K562 (cell line): ENCODE measurements at regions not wholly inside any gene's neighbourhood (a gene's known extent, or its start where the extent isn't known, plus 50 kb on each side); places are given as distances from the start of the nearest gene placed in this dataset.

Source experiments
- ATAC-seq: fragments of 200-7000 bp; cut with Tn5 transposase; 3 replicates; pipeline ENCODE4 v1.9.1; 2020; ENCODE audit warnings: moderate library complexity
- BruUV-seq: library from RNA; stranded (reverse); fragments of 400-500 nt; replicated peaks from 2 replicates; lab custom pipeline; 2021; lab: Mats Ljungman, UMichigan
- CTCF ChIA-PET: fragments of 300-600 bp; formaldehyde crosslinking; extraction: SDS; loops from one replicate; lab custom pipeline; 2021; ENCODE audit warnings: low intra/inter-chr PET ratio; lab: Yijun Ruan, JAX
- POLR2A ChIA-PET: fragments of 300-600, 350-650 bp; sonication (Branson Sonifier 250); formaldehyde crosslinking; extraction: SDS; loops from one replicate; lab custom pipeline; 2021; ENCODE audit warnings: antibody characterized with exemption, inconsistent platforms; lab: Yijun Ruan, JAX
- DNase-seq, 4 experiments: peaks; one replicate each; pipeline versions ENCODE4 v3.0.0 to v3.0.0-alpha.2; 2011 to 2018; ENCODE audit warnings: low spot score in 3 of 4, mixed read lengths in 3 of 4; ENCODE audit errors: extremely low read depth in 1 of 4
- FAIRE-seq: peaks from 2 replicates; lab custom pipeline; 2011; peaks lifted over from hg19 to GRCh38; lab: Jason Lieb, UNC
- H2AFZ ChIP-seq: 2 replicates; pipeline ENCODE4 v1.6.0; 2011; ENCODE audit warnings: low read depth, low read length, control low read depth, inconsistent platforms
- H3K27ac ChIP-seq: fragments of 200-600 bp; 3 replicates; pipeline ENCODE4 v1.8.0; 2011; ENCODE audit warnings: low read depth, mild to moderate bottlenecking, control low read depth, inconsistent platforms, low read length, moderate library complexity, mixed read lengths; ENCODE audit errors: extremely low read depth
- H3K27me3 ChIP-seq, 2 experiments: fragments of 300-600 bp in 1 of 2; 2 replicates in 1 of 2; 3 replicates in 1 of 2; pipeline versions ENCODE4 v1.6.0 to v1.8.0; 2011; ENCODE audit warnings: inconsistent platforms in 2 of 2, low read length in 2 of 2, mild to moderate bottlenecking in 1 of 2, mixed read lengths in 1 of 2, moderate library complexity in 1 of 2; ENCODE audit not compliant: control insufficient read depth in 2 of 2, insufficient read depth in 2 of 2
- H3K36me3 ChIP-seq: fragments of 300-600 bp; 3 replicates; pipeline ENCODE4 v1.8.0; 2011; ENCODE audit warnings: mild to moderate bottlenecking, low read length, inconsistent platforms; ENCODE audit not compliant: control insufficient read depth, insufficient read depth
- H3K4me1 ChIP-seq, 2 experiments: fragments of 200-600 bp in 1 of 2; replicated peaks in 1 of 2; 2 replicates in 1 of 2; 3 replicates in 1 of 2; pipeline versions ENCODE4 v1.5.1 to v1.8.0; 2011; ENCODE audit warnings: inconsistent platforms in 2 of 2, low read length in 2 of 2, mild to moderate bottlenecking in 1 of 2, mixed read lengths in 1 of 2, moderate library complexity in 1 of 2; ENCODE audit not compliant: control insufficient read depth in 2 of 2, insufficient read depth in 2 of 2
- H3K4me2 ChIP-seq: 2 replicates; pipeline ENCODE4 v1.6.1; 2011; ENCODE audit warnings: low read length, control low read depth, inconsistent platforms, mixed read lengths; ENCODE audit not compliant: insufficient read depth
- H3K4me3 ChIP-seq: fragments of 200-600 bp; sonication (generic), shearing (Covaris generic); 2 replicates; pipeline ENCODE4 v1.5.1; 2016; ENCODE audit warnings: control low read depth, inconsistent platforms
- H3K79me2 ChIP-seq: fragments of 200-600 bp; 3 replicates; pipeline ENCODE4 v1.8.0; 2011; ENCODE audit warnings: low read length, inconsistent platforms; ENCODE audit not compliant: control insufficient read depth, insufficient read depth
- H3K9ac ChIP-seq, 2 experiments: 2 replicates each; pipeline versions ENCODE4 v1.6.0 to v1.6.1; 2011; ENCODE audit warnings: low read depth in 2 of 2, low read length in 2 of 2, control low read depth in 1 of 2, inconsistent platforms in 1 of 2, mild to moderate bottlenecking in 1 of 2, mixed read lengths in 1 of 2; ENCODE audit not compliant: insufficient read depth in 1 of 2
- H3K9me1 ChIP-seq: one replicate; pipeline ENCODE4 v1.6.0; 2011; ENCODE audit warnings: inconsistent platforms, mild to moderate bottlenecking, low read length, moderate library complexity; ENCODE audit not compliant: control insufficient read depth, insufficient read depth
- H3K9me3 ChIP-seq: replicated peaks from 2 replicates; pipeline ENCODE4 v1.5.1; 2011; ENCODE audit warnings: low read depth, low read length, inconsistent platforms; ENCODE audit not compliant: control insufficient read depth, insufficient read depth
- H4K20me1 ChIP-seq: replicated peaks from 2 replicates; pipeline ENCODE4 v1.6.1; 2011; ENCODE audit warnings: low read length, inconsistent platforms, mixed read lengths; ENCODE audit not compliant: control insufficient read depth, insufficient read depth
- KDM4B ChIP-seq, 2 experiments: fragments of 450-650 bp in 1 of 2; sonication (generic) in 1 of 2; IDR thresholded peaks; 2 replicates each; pipeline ENCODE4 v1.6.1; 2016 to 2017; ENCODE audit warnings: borderline replicate concordance in 2 of 2, antibody characterized with exemption in 1 of 2, low read depth in 1 of 2, mild to moderate bottlenecking in 1 of 2
- MEF2A ChIP-seq: IDR thresholded peaks from 2 replicates; pipeline ENCODE4 v1.6.1; 2011; ENCODE audit warnings: low read depth, mild to moderate bottlenecking, low read length, moderate library complexity; ENCODE audit not compliant: control insufficient read depth
- NR2C2 ChIP-seq, 2 experiments: fragments of 200-800 bp in 1 of 2; sonication (Bioruptor generic) in 1 of 2; sonication (generic) in 1 of 2; formaldehyde crosslinking in 1 of 2; IDR thresholded peaks; 2 replicates each; pipeline versions ENCODE4 v1.6.1 to v1.8.0; 2016 to 2022; ENCODE audit warnings: mild to moderate bottlenecking in 1 of 2, missing compliant biosample characterization in 1 of 2, missing genetic modification characterization in 1 of 2, missing genetic modification reagents in 1 of 2
- PCBP1 ChIP-seq: fragments of 200-400 bp; formaldehyde crosslinking; IDR thresholded peaks from 2 replicates; pipeline ENCODE4 v1.6.1; 2018; ENCODE audit warnings: mild to moderate bottlenecking, low read depth, low read length; ENCODE audit not compliant: poor library complexity, severe bottlenecking
- RBM34 ChIP-seq: fragments of 200-400 bp; formaldehyde crosslinking; IDR thresholded peaks from 2 replicates; pipeline ENCODE4 v1.6.1; 2018; ENCODE audit warnings: low read length, borderline replicate concordance; ENCODE audit not compliant: insufficient read depth
- TEAD4 ChIP-seq, 2 experiments: sonication (generic) in 1 of 2; formaldehyde crosslinking in 1 of 2; IDR thresholded peaks; 2 replicates each; pipeline versions ENCODE4 v1.6.1 to v1.8.0; 2012 to 2022; ENCODE audit warnings: borderline replicate concordance in 1 of 2, inconsistent platforms in 1 of 2, low read length in 1 of 2, mild to moderate bottlenecking in 1 of 2, missing genetic modification reagents in 1 of 2
- TRIM28 ChIP-seq: fragments of 450-650 bp; IDR thresholded peaks from 2 replicates; pipeline ENCODE4 v1.6.1; 2017
- ZNF12 ChIP-seq: sonication (generic); formaldehyde crosslinking; IDR thresholded peaks from 2 replicates; pipeline ENCODE4 v1.4.0; 2020; ENCODE audit warnings: mild to moderate bottlenecking, missing genetic modification reagents
- ZNF551 ChIP-seq: fragments of 250-450 bp; sonication (Bioruptor Pico); IDR thresholded peaks from 2 replicates; pipeline ENCODE4 v1.5.0; 2021; ENCODE audit warnings: mild to moderate bottlenecking, moderate library complexity
- whole genome bisulfite sequencing: fragments of 100-300 bp; shearing (Covaris generic); methylation state at CpG from one replicate; pipeline ENCODE4 v1.1.6; 2016; ENCODE audit warnings: low coverage, mixed read lengths; ENCODE audit not compliant: insufficient coverage; ENCODE audit errors: missing lambda C conversion rate; 5-methylcytosine and 5-hydroxymethylcytosine counted together
- in situ Hi-C: fragments of 300-500 bp; cut with MboI; formaldehyde crosslinking; loops from 4 replicates; pipeline ENCODE4 v1.15.0; 2018; ENCODE audit warnings: inconsistent platforms, mixed read lengths
- intact Hi-C: fragments of 100-400 bp; cut with micrococcal nuclease; formaldehyde crosslinking; loops from 2 replicates; pipeline ENCODE4 v1.14.2; 2022

DNA sequence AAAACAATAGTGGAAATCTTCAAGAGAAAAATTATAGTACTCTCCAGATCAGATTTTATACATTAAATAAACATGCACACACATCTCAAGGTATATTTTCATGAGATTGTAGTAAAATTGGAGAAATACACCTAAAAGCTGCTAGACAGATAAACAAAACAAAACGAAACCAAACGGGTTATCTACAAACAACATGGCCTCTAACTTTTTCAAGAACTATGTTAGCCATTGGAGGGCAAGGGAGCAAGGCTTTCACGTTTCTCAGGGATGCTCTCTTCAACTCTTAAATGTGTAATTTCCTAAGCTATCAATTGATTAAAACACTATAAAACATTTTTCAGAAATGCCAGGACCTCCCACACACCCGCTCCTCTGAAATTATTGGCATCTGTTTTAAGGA lies 1262.4 kb upstream of the PCDH20 start:
- BruUV-seq = no TSS peak
- no peaks in the 10 kb centered on the region for H3K79me2 ChIP-seq
- no peak overlapping the region for H3K4me3 ChIP-seq
- no peak for TF ChIP-seq ZNF12 (CRISPR knock-in tag)
- no peaks in the 10 kb centered on the region for H3K4me1 ChIP-seq
- no peaks in the 10 kb centered on the region for H3K9me3 ChIP-seq
- in situ Hi-C loops = no loop called here
- WGBS = 0% methylated on average over 4 of the region's 4 CpGs
- no peak overlapping the region for H3K27ac ChIP-seq
- ATAC-seq = no peak
- CTCF ChIA-PET = no interaction called here
- no peaks in the 10 kb centered on the region for H4K20me1 ChIP-seq
- POLR2A ChIA-PET = no interaction called here
- FAIRE-seq = no peak
- H3K4me2 ChIP-seq = no peak overlapping the region
- intact Hi-C loops = no loop called here
- H3K9me1 ChIP-seq = no peaks in the 10 kb centered on the region
- H2AFZ ChIP-seq = no peak overlapping the region
- H3K9ac ChIP-seq = no peak overlapping the region
- DNase-seq = no peak
- no peaks in the 10 kb centered on the region for H3K36me3 ChIP-seq
- no peaks in the 10 kb centered on the region for H3K27me3 ChIP-seq

DNA sequence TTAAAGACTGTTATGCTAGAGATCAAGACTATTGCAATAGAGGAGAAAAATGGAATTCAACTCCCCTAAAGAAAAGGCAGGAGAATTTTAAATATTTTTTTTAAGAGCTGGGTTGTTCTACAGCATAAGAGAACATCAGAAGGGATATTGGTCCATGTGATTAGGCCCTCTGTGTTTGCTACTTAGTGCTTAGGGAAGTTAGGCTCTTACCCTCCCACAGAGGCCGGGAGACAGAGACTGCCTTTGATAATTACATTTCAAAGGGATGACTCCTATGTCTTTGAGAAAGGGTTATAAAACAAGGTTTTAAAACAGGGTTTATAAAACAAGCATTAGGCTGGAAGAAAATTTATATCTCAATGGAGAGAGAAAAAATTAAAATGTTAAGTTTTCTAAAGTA lies 1248.1 kb upstream of the PCDH20 start:
- WGBS = 0% methylated on average over 1 of the region's 1 CpG
- in situ Hi-C loops = no loop called here
- ChIA-PET CTCF (no interaction called here), POLR2A (no interaction called here)
- Histone ChIP-seq H3K79me2 (no peaks in the 10 kb centered on the region), H3K27ac (no peak overlapping the region), H3K9me1 (no peaks in the 10 kb centered on the region), H3K4me3 (no peak overlapping the region), H3K4me2 (no peak overlapping the region), H3K4me1 (no peaks in the 10 kb centered on the region), H3K27me3 (no peaks in the 10 kb centered on the region), H3K9ac (no peak overlapping the region), H2AFZ (no peak overlapping the region), H4K20me1 (no peaks in the 10 kb centered on the region), H3K9me3 (no peaks in the 10 kb centered on the region), H3K36me3 (no peaks in the 10 kb centered on the region)
- TF ChIP-seq MEF2A (no peak), ZNF551 (CRISPR knock-in tag) (no peak), KDM4B (IDR thresholded peaks at IDR 0.05; ENCODE audit: borderline replicate concordance in 2 of 2, low read depth in 1 of 2) (no peak), NR2C2 (CRISPR knock-in tag; IDR thresholded peaks at IDR 0.05) (no peak), NR2C2 (tag; IDR thresholded peaks at IDR 0.05) (no peak), TRIM28 (no peak), RBM34 (no peak), PCBP1 (no peak), TEAD4 (IDR thresholded peaks at IDR 0.05; ENCODE audit: low read length) (no peak), TEAD4 (CRISPR knock-in tag; IDR thresholded peaks at IDR 0.05; ENCODE audit: borderline replicate concordance) (no peak)
- DNase-seq = no peak
- FAIRE-seq = no peak
- intact Hi-C loops = no loop called here
- BruUV-seq = no TSS peak
- no peak for ATAC-seq
